ENCODE measurements at regions not wholly inside any gene's neighbourhood (a gene's known extent, or its start where the extent isn't known, plus 50 kb on each side); places are given as distances from the start of the nearest gene placed in this dataset.

DNA sequence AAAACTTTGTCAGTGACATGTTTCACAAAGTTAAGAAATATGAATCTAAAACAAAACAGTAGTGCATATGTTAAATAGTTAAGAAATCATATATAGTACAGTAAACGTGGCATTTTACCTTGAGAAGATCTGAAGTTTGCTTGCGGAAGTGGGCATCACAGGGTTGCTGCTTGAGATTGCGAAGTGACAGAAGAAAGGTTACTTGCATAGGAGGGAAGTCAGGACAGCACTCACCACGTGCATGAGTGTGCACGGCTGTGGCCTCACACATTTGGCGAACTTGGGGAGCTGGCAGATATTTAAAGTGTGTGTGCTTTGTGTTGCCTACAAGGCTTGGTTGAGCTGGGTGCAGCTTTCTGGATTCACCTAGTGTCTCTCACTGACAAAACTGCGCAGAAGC is 431.5 kb upstream of the ARID1B start:
- Histone ChIP-seq H3K4me1 (ENCODE audit: control insufficient read depth, insufficient read depth, low read length, poor library complexity, severe bottlenecking) (no peaks in the 10 kb centered on the region), H3K9me3 (ENCODE audit: control insufficient read depth, low read length) (no peaks in the 10 kb centered on the region), H3K4me3 (ENCODE audit: extremely low read depth, insufficient read depth, low read length, poor library complexity, severe bottlenecking) (no peak overlapping the region), H3K36me3 (ENCODE audit: control insufficient read depth, insufficient read depth, low read length) (no peaks in the 10 kb centered on the region), H3K27ac (ENCODE audit: low read depth, low read length, severe bottlenecking) (no peak overlapping the region)
- 88 to 96% methylated on average over 4 to 6 of the region's 7 CpGs for WGBS, 2 experiments (ENCODE audit: insufficient coverage in 2 of 2)

DNA sequence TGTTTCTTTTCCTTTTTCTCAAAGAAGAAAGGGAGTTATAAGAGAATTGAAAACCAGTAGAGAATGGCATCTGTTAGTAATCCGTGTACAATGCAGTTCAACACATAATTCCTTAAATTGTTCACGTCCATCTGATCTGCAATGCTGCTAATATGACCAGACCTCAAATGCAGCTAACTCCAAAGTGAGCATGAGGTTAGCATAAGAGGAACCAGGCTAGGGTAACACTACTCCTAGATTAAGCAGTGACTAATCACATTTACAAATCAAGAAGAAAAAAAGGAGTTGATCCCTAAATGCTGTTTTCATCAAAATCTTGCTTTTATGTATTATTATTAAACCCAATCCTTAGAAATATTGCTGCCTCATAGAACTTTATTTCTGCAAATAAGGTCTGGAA is 432.7 kb upstream of the ARID1B start:
- WGBS, 2 experiments (ENCODE audit: insufficient coverage in 2 of 2): 100% methylated on average over 1 of the region's 2 CpGs; no CpG with 5 or more reads in 1 of the 2 experiments
- no peak overlapping the region for H3K27ac ChIP-seq (ENCODE audit: low read depth, low read length, severe bottlenecking)
- H3K9me3 ChIP-seq (ENCODE audit: control insufficient read depth, low read length): no peaks in the 10 kb centered on the region
- H3K4me3 ChIP-seq (ENCODE audit: extremely low read depth, insufficient read depth, low read length, poor library complexity, severe bottlenecking): no peak overlapping the region
- no peaks in the 10 kb centered on the region for H3K36me3 ChIP-seq (ENCODE audit: control insufficient read depth, insufficient read depth, low read length)
- H3K4me1 ChIP-seq (ENCODE audit: control insufficient read depth, insufficient read depth, low read length, poor library complexity, severe bottlenecking): no peaks in the 10 kb centered on the region

GRCh38 chr6:156337801-156338200 is 439.4 kb upstream of the ARID1B start:
- H3K9me3 ChIP-seq (ENCODE audit: control insufficient read depth, low read length): peaks cover 2% of the 10 kb centered on the region
- H3K4me1 ChIP-seq (ENCODE audit: control insufficient read depth, insufficient read depth, low read length, poor library complexity, severe bottlenecking): no peaks in the 10 kb centered on the region
- no peaks in the 10 kb centered on the region for H3K36me3 ChIP-seq (ENCODE audit: control insufficient read depth, insufficient read depth, low read length)
- WGBS, 2 experiments (ENCODE audit: insufficient coverage in 2 of 2): 25 to 100% methylated on average over 1 to 2 of the region's 4 CpGs
- H3K27ac ChIP-seq (ENCODE audit: low read depth, low read length, severe bottlenecking): no peak overlapping the region
- no peak overlapping the region for H3K4me3 ChIP-seq (ENCODE audit: extremely low read depth, insufficient read depth, low read length, poor library complexity, severe bottlenecking)

- Histone ChIP-seq H3K9me3 (ENCODE audit: control insufficient read depth, low read length) (peaks cover 11% of the 10 kb centered on the region), H3K36me3 (ENCODE audit: control insufficient read depth, insufficient read depth, low read length) (no peaks in the 10 kb centered on the region), H3K4me1 (ENCODE audit: control insufficient read depth, insufficient read depth, low read length, poor library complexity, severe bottlenecking) (no peaks in the 10 kb centered on the region), H3K4me3 (ENCODE audit: extremely low read depth, insufficient read depth, low read length, poor library complexity, severe bottlenecking) (no peak overlapping the region), H3K27ac (ENCODE audit: low read depth, low read length, severe bottlenecking) (no peak overlapping the region)
- WGBS, 2 experiments (ENCODE audit: insufficient coverage in 2 of 2): 92 to 94% methylated on average over 2 to 3 of the region's 3 CpGs
Measured at GRCh38 chr6:156336733-156337132, 440.4 kb upstream of the ARID1B start.

- H3K27ac ChIP-seq (ENCODE audit: low read depth, low read length, severe bottlenecking): no peak overlapping the region
- H3K36me3 ChIP-seq (ENCODE audit: control insufficient read depth, insufficient read depth, low read length): no peaks in the 10 kb centered on the region
- peaks cover 11% of the 10 kb centered on the region for H3K9me3 ChIP-seq (ENCODE audit: control insufficient read depth, low read length)
- no peaks in the 10 kb centered on the region for H3K4me1 ChIP-seq (ENCODE audit: control insufficient read depth, insufficient read depth, low read length, poor library complexity, severe bottlenecking)
- 66 to 86% methylated on average over 3 to 4 of the region's 5 CpGs for WGBS, 2 experiments (ENCODE audit: insufficient coverage in 2 of 2)
- H3K4me3 ChIP-seq (ENCODE audit: extremely low read depth, insufficient read depth, low read length, poor library complexity, severe bottlenecking): no peak overlapping the region
Measured at GRCh38 chr6:156336089-156336488, 441.1 kb upstream of the ARID1B start.

GRCh38 chr6:156334966-156335365 is 442.2 kb upstream of the ARID1B start:
- Histone ChIP-seq H3K4me1 (ENCODE audit: control insufficient read depth, insufficient read depth, low read length, poor library complexity, severe bottlenecking) (no peaks in the 10 kb centered on the region), H3K27ac (ENCODE audit: low read depth, low read length, severe bottlenecking) (no peak overlapping the region), H3K9me3 (ENCODE audit: control insufficient read depth, low read length) (peaks cover 11% of the 10 kb centered on the region), H3K4me3 (ENCODE audit: extremely low read depth, insufficient read depth, low read length, poor library complexity, severe bottlenecking) (no peak overlapping the region), H3K36me3 (ENCODE audit: control insufficient read depth, insufficient read depth, low read length) (no peaks in the 10 kb centered on the region)

DNA sequence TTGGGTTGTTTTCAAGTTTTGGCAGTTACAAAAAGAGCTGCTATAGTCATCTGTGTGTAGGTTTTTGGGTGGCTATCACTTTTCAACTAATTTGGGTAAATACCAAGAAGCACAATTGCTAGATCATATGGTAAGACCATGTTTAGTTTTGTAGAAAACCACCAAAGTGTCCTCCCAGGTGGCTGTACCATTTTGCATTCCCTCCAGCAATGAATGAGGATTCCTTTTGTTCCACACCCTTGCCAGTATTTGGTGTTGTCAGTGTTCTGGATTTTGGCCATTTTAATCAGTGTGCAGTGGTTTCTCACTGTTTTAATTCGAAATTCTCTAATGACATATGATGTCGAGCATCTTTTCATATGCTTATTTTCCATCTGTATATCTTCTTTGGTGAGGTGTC is 457.5 kb upstream of the ARID1B start:
- Histone ChIP-seq H3K27ac (ENCODE audit: low read depth, low read length, severe bottlenecking) (no peak overlapping the region), H3K36me3 (ENCODE audit: control insufficient read depth, insufficient read depth, low read length) (no peaks in the 10 kb centered on the region), H3K9me3 (ENCODE audit: control insufficient read depth, low read length) (no peaks in the 10 kb centered on the region), H3K4me1 (ENCODE audit: control insufficient read depth, insufficient read depth, low read length, poor library complexity, severe bottlenecking) (no peaks in the 10 kb centered on the region), H3K4me3 (ENCODE audit: extremely low read depth, insufficient read depth, low read length, poor library complexity, severe bottlenecking) (no peak overlapping the region)
- WGBS, 2 experiments (ENCODE audit: insufficient coverage in 2 of 2): no CpG with 5 or more reads among the region's 2 CpGs

- WGBS, 2 experiments (ENCODE audit: insufficient coverage in 2 of 2): 90 to 93% methylated on average over 9 to 11 of the region's 11 CpGs
- Histone ChIP-seq H3K4me3 (ENCODE audit: extremely low read depth, insufficient read depth, low read length, poor library complexity, severe bottlenecking) (no peak overlapping the region), H3K36me3 (ENCODE audit: control insufficient read depth, insufficient read depth, low read length) (no peaks in the 10 kb centered on the region), H3K9me3 (ENCODE audit: control insufficient read depth, low read length) (no peaks in the 10 kb centered on the region), H3K27ac (ENCODE audit: low read depth, low read length, severe bottlenecking) (no peak overlapping the region), H3K4me1 (ENCODE audit: control insufficient read depth, insufficient read depth, low read length, poor library complexity, severe bottlenecking) (no peaks in the 10 kb centered on the region)
Measured at GRCh38 chr6:156316583-156317125, 460.5 kb upstream of the ARID1B start.

- Histone ChIP-seq H3K27ac (ENCODE audit: low read depth, low read length, severe bottlenecking) (no peak overlapping the region), H3K36me3 (ENCODE audit: control insufficient read depth, insufficient read depth, low read length) (no peaks in the 10 kb centered on the region), H3K9me3 (ENCODE audit: control insufficient read depth, low read length) (no peaks in the 10 kb centered on the region), H3K4me3 (ENCODE audit: extremely low read depth, insufficient read depth, low read length, poor library complexity, severe bottlenecking) (no peak overlapping the region), H3K4me1 (ENCODE audit: control insufficient read depth, insufficient read depth, low read length, poor library complexity, severe bottlenecking) (no peaks in the 10 kb centered on the region)
- 83 to 85% methylated on average over 3 of the region's 4 CpGs for WGBS, 2 experiments (ENCODE audit: insufficient coverage in 2 of 2)
Measured at GRCh38 chr6:156315146-156315545, 462.0 kb upstream of the ARID1B start.

- no peaks in the 10 kb centered on the region for H3K4me1 ChIP-seq (ENCODE audit: control insufficient read depth, insufficient read depth, low read length, poor library complexity, severe bottlenecking)
- no peaks in the 10 kb centered on the region for H3K9me3 ChIP-seq (ENCODE audit: control insufficient read depth, low read length)
- no CpG with 5 or more reads among the region's 3 CpGs for WGBS, 2 experiments (ENCODE audit: insufficient coverage in 2 of 2)
- H3K4me3 ChIP-seq (ENCODE audit: extremely low read depth, insufficient read depth, low read length, poor library complexity, severe bottlenecking): no peak overlapping the region
- no peaks in the 10 kb centered on the region for H3K36me3 ChIP-seq (ENCODE audit: control insufficient read depth, insufficient read depth, low read length)
- H3K27ac ChIP-seq (ENCODE audit: low read depth, low read length, severe bottlenecking): no peak overlapping the region
Measured at GRCh38 chr6:156313037-156313436, 464.1 kb upstream of the ARID1B start.

DNA sequence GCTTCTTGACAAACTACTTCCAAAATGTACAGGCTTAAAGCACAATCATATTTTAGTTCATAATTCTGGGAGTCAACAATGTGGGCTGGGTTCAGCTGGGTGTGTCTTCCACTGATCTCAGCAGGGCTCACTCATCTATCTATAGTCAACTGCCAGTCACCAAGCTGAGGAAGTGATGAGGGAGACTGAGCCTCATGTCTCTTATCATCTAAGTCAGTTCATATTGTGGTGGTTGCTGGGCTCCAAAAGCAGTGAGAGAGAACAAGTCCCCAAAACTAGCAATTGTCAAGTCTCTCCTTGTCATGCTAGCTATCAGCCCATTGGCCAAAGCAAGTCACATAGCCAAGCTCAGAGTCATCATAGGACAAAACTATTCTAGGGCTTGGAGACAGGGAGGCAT is 465.9 kb upstream of the ARID1B start:
- Histone ChIP-seq H3K4me1 (ENCODE audit: control insufficient read depth, insufficient read depth, low read length, poor library complexity, severe bottlenecking) (no peaks in the 10 kb centered on the region), H3K4me3 (ENCODE audit: extremely low read depth, insufficient read depth, low read length, poor library complexity, severe bottlenecking) (no peak overlapping the region), H3K9me3 (ENCODE audit: control insufficient read depth, low read length) (no peaks in the 10 kb centered on the region), H3K36me3 (ENCODE audit: control insufficient read depth, insufficient read depth, low read length) (no peaks in the 10 kb centered on the region), H3K27ac (ENCODE audit: low read depth, low read length, severe bottlenecking) (no peak overlapping the region)

Data from mesodermal cell (in vitro differentiated cells).